Tibial artery (tissue), 4 donors: ENCODE measurements at regions not wholly inside any gene's neighbourhood (a gene's known extent, or its start where the extent isn't known, plus 50 kb on each side); places are given as distances from the start of the nearest gene placed in this dataset.

Source experiments
- DNase-seq, 2 donors: peaks; one replicate each; pipeline ENCODE4 v3.0.0-alpha.2; 2019
- H3K27ac ChIP-seq, 2 donors: fragments of 200-600 bp; sonication (generic) in 1 of 2; 1 replicate in 1 of 2; 2 replicates in 1 of 2; pipeline ENCODE4 v1.5.1; 2018 to 2019; ENCODE audit warnings: mild to moderate bottlenecking in 1 of 2
- H3K27me3 ChIP-seq, 2 donors: fragments of 200-600 bp; sonication (generic) in 1 of 2; one replicate each; pipeline versions ENCODE4 v1.5.1 to v1.6.0; 2016 to 2019
- H3K36me3 ChIP-seq, 3 donors: fragments of 200-600 bp; sonication (generic) in 2 of 3; one replicate each; pipeline ENCODE4 v1.5.1; 2016 to 2019; ENCODE audit warnings: mild to moderate bottlenecking in 2 of 3
- H3K4me1 ChIP-seq, 4 donors: fragments of 200-600 bp; sonication (generic) in 2 of 4; 1 replicate in 3 of 4; 2 replicates in 1 of 4; pipeline ENCODE4 v1.5.1; 2016 to 2019
- H3K4me3 ChIP-seq, 2 donors: fragments of 200-600 bp; sonication (generic) in 1 of 2; 1 replicate in 1 of 2; 2 replicates in 1 of 2; pipeline ENCODE4 v1.5.1; 2018 to 2019; ENCODE audit warnings: mild to moderate bottlenecking in 2 of 2
- H3K9me3 ChIP-seq, 3 donors: fragments of 200-600 bp; sonication (generic) in 1 of 3; one replicate each; pipeline ENCODE4 v1.5.1; 2016 to 2019
- CTCF ChIP-seq, 2 experiments: fragments of 200-600 bp in 1 of 2; fragments of 450-650 bp in 1 of 2; IDR thresholded peaks; one replicate each; pipeline ENCODE4 v1.5.1; 2017 to 2019; ENCODE audit warnings: antibody characterized with exemption in 2 of 2, mild to moderate bottlenecking in 1 of 2, moderate library complexity in 1 of 2
- intact Hi-C: fragments of 100-400 bp; cut with DNase I; formaldehyde crosslinking; loops from one replicate; pipeline ENCODE4 v1.15.0; 2023; ENCODE audit warnings: low total_unique reads

- DNase-seq: no peak
- no peak overlapping the region for H3K27ac ChIP-seq
- peaks cover 0 to 15% (median 3%) of the 10 kb centered on the region in 4 donors for H3K4me1 ChIP-seq
- H3K4me3 ChIP-seq: no peak overlapping the region
- H3K27me3 ChIP-seq: no peaks in the 10 kb centered on the region
- no peaks in the 10 kb centered on the region for H3K9me3 ChIP-seq
- TF ChIP-seq CTCF (IDR thresholded peaks at IDR 0.05): no peak
- H3K36me3 ChIP-seq: no peaks in the 10 kb centered on the region
- intact Hi-C loops: no loop called here
Measured at GRCh38 chr9:88826771-88827181, 164.5 kb upstream of the S1PR3 start.

DNA sequence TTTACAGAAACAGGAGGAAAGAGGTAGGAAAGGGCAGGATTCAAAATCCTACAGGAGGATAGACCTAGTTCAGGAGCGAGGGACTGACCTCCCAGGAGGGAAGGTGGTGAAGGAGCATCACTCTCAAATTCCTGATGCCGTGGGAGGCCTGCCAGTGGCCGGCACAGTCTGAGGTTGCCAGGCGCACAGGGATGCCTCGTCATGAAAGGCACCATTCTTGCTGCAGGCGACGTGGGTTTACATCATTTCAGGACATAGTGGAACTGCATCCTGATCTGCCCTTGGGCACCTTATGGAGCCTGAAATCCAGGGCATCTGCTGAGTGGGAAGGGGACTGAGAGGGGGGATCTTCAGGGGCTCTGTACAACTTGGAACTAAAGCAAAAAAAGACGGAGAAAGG lies 163.2 kb upstream of the S1PR3 start:
- intact Hi-C loops: no loop called here
- Histone ChIP-seq H3K27me3 (no peaks in the 10 kb centered on the region), H3K4me3 (no peak overlapping the region), H3K27ac (peak overlapping the region; percentile 5 to 22), H3K9me3 (no peaks in the 10 kb centered on the region), H3K36me3 (no peaks in the 10 kb centered on the region), H3K4me1 (peaks cover 0 to 15% (median 3%) of the 10 kb centered on the region in 4 donors)
- TF ChIP-seq CTCF (IDR thresholded peaks at IDR 0.05): no peak
- no peak for DNase-seq

DNA sequence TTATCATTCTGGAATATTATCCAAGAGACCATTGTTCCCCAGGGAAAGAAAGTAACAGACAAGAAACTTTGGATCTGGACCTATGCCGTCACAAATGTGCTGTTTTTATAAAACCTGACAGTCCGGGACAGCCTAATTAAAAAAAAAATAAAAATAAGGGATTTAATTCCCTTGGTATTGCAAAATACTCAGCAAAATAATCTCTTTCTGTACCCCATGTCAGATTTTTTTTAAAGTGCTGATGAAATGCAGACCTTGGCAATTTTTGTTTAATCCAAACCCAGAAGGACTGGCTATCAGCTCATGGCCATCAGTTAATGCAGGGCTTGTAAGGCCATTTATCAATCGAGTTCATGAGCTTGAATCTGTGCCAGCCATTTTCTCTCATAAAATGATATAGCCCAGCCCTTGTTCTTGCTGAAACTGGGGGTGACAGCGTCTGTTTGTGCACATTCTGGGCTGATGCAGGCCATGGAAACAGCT lies 162.7 kb upstream of the S1PR3 start:
- H3K36me3 ChIP-seq: no peaks in the 10 kb centered on the region
- intact Hi-C loops: no loop called here
- no peak overlapping the region for H3K4me3 ChIP-seq
- peak overlapping the region in 1 of 2 donors; percentile 5 for H3K27ac ChIP-seq
- no peaks in the 10 kb centered on the region for H3K27me3 ChIP-seq
- no peak for DNase-seq
- TF ChIP-seq CTCF (IDR thresholded peaks at IDR 0.05): no peak
- H3K4me1 ChIP-seq: peaks cover 0 to 15% (median 3%) of the 10 kb centered on the region in 4 donors
- no peaks in the 10 kb centered on the region for H3K9me3 ChIP-seq

GRCh38 chr9:88829276-88829675 lies 162.0 kb upstream of the S1PR3 start:
- no peak for DNase-seq
- Histone ChIP-seq H3K27me3 (no peaks in the 10 kb centered on the region), H3K36me3 (no peaks in the 10 kb centered on the region), H3K9me3 (no peaks in the 10 kb centered on the region), H3K27ac (no peak overlapping the region), H3K4me3 (no peak overlapping the region), H3K4me1 (peaks cover 0 to 15% (median 3%) of the 10 kb centered on the region in 4 donors)
- TF ChIP-seq CTCF (IDR thresholded peaks at IDR 0.05): no peak
- intact Hi-C loops: no loop called here

DNA sequence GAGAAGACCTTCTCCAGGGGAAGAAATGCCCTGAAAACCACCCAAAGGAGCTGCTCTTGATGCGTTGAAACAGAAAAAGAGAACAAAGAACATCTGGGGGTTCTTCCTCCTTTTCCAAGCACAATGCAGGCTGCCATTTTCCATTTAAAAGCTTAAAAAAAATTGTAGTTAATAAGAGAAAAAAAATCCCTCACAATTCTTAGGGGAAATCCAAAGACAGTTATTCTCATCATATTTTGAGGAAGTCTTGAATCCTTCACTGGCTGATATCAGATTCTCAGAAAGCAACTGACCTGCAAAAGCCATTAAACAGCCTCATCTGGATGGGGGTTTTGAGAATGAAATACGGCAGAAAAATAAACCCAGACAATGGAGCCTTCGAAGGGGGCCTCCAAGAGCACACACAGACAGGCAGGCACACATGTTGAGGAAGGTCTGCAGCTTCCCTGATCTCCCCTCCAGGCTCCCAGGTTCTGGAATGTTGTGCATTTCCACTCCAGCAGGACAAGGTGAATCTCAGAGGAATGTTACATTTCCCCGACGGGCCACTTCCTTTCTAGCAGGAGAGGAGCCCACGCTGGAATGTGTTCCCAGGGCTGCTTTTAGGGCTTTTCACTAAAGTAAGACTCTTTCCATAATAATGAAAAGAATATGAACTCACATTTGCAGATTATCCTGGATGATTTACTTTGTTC lies 159.4 kb upstream of the S1PR3 start:
- Histone ChIP-seq H3K27ac (no peak overlapping the region), H3K4me3 (no peak overlapping the region), H3K27me3 (no peaks in the 10 kb centered on the region), H3K9me3 (no peaks in the 10 kb centered on the region), H3K36me3 (no peaks in the 10 kb centered on the region), H3K4me1 (peaks cover 0 to 24% (median 5%) of the 10 kb centered on the region in 4 donors)
- intact Hi-C loops: no loop called here
- TF ChIP-seq CTCF (IDR thresholded peaks at IDR 0.05): no peak
- DNase-seq: no peak
